Right hindlimb (tissue), 1 donor: ENCODE measurements at regions not wholly inside any gene's neighbourhood (a gene's known extent, or its start where the extent isn't known, plus 50 kb on each side); places are given as distances from the start of the nearest gene placed in this dataset.
"Not testable (repeated sequence)": the region's sequence is repeated elsewhere in the genome, so short reads cannot be mapped to it uniquely, and the experiment has no call there.

Source experiments
- DNase-seq: peaks from one replicate; pipeline ENCODE4 v3.0.0-alpha.2; 2018

GRCh38 chr2:21353879-21354679, 230.3 kb downstream of the TDRD15 start:
- DNase-seq = no peak

GRCh38 chr2:21356086-21356856, 232.5 kb downstream of the TDRD15 start:
- no peak for DNase-seq

DNA sequence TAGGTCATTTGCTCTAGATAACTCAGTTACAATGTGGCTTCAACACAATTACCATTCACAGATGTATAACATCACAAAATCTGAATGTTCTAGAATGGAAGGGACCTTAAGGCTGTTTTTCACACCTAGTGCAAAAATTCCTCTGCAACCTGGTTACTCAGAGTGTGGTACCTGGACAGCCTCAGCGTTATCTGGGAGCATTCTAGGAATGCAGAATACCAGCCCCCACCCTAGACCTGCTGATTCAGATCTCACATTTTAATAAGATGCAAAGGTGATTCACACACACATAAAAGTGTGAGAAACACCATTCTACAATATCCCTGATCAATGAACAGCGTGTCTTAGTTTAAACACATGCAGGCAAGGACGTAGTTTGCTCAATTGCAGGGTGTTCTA, 233.1 kb downstream of the TDRD15 start:
- DNase-seq = no peak

DNA sequence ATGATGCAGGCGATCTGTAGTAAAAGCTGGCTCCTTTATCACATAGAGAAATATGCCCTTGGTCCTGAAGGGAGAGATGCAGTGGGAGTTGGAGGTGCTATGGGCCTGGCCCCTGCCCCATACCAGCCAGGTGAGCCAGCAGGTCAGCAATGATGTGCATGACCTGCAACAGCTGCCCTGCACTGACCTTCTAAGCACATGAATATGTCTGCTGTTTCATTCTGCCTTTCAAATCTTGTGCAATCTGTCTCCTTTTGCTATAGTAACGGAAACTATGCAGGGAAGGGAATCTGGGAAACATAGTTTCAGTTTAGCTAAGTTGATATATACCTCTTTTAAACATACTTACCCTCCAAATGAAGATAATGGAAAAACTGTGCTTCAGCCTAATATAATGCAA, 235.2 kb downstream of the TDRD15 start:
- no peak for DNase-seq

GRCh38 chr2:21361384-21361783, 237.6 kb downstream of the TDRD15 start:
- no peak for DNase-seq

- no peak for DNase-seq
These were observed 238.3 kb downstream of the TDRD15 start for GRCh38 chr2:21361957-21362486.

GRCh38 chr2:21363364-21363763, 239.6 kb downstream of the TDRD15 start:
- no peak for DNase-seq

- DNase-seq = no peak
These were observed 243.7 kb downstream of the TDRD15 start for GRCh38 chr2:21367421-21367820.

DNA sequence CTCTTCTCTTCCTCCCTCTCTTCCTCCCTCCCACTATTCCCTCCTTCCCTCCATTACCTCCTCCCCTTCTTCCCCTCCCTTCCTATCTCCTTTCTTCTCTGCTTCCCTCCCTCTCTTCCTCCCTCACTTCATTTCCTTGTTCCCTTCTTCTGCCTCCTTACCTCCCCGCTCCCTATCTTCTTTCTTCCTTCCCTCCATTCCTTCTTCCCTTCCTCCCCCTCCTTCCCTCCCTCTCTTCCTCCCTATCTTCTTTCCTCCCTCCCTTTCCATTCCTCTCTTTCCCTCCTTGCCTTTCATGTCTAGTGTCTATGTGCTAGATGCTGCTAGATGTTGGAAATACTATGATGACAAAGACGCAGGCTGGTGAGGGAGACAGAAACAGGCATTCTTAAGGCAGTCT, 246.0 kb downstream of the TDRD15 start:
- no peak for DNase-seq

GRCh38 chr2:21371499-21372003, 247.8 kb downstream of the TDRD15 start:
- DNase-seq = no peak

DNA sequence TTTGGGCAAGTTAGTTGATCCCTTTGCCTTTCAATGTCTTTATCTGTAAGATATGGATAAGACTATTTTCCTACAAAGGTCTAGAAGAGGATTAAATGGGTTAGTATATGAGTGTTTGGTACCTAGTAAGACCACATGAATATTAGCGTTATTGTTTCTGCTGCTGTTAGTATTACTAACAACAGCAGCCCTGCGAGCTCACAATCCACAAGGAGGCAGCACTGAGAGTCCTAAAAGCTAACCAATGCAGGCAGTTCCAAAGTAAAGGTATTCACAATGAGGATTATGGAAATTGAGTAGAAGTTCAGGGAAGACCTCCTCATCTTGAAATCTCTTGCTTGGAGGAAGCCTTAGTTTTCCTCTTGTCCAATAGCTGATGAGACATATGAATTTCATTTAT, 248.9 kb downstream of the TDRD15 start:
- DNase-seq = no peak

- DNase-seq = no peak
These were observed 253.1 kb downstream of the TDRD15 start for GRCh38 chr2:21376864-21377263.

GRCh38 chr2:21379140-21379539, 255.4 kb downstream of the TDRD15 start:
- DNase-seq = peak; percentile 30

DNA sequence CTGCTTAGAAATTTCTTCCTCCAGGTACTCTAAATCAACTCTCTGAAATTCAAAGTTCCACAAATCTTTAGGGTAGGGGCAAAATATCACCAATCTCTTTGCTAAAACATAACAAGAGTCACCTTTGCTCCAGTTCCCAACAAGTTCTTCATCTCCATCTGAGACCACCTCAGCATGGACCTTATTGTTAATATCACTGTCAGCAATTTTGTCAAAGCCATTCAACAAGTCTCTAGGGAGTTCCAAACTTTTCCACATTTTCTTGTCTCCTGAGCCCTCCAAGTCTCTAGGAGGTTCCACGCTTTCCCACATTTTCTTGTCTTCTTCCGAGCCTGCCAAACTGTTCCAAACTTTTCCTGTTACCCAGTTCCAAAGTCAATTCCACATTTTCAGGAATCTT, 255.9 kb downstream of the TDRD15 start:
- DNase-seq = not testable (repeated sequence)

DNA sequence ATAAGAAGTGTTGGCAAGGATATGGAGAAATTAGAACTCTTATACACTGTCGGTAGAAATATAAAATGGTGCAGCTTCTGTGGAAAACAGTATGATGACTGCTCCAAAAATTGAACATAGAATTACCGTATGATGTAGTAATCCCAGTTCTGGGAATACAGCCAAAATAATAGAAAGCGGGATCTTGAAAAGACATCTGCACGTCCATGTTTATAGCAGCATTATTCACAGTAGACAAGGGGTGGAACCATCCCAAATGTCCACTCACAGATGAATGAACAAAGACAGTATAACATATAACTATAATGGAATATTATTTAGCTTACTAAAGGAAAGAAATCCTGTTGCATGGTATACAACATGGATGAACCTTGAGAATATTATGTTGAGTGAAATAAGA, 257.7 kb downstream of the TDRD15 start:
- DNase-seq = peak; percentile 51

DNA sequence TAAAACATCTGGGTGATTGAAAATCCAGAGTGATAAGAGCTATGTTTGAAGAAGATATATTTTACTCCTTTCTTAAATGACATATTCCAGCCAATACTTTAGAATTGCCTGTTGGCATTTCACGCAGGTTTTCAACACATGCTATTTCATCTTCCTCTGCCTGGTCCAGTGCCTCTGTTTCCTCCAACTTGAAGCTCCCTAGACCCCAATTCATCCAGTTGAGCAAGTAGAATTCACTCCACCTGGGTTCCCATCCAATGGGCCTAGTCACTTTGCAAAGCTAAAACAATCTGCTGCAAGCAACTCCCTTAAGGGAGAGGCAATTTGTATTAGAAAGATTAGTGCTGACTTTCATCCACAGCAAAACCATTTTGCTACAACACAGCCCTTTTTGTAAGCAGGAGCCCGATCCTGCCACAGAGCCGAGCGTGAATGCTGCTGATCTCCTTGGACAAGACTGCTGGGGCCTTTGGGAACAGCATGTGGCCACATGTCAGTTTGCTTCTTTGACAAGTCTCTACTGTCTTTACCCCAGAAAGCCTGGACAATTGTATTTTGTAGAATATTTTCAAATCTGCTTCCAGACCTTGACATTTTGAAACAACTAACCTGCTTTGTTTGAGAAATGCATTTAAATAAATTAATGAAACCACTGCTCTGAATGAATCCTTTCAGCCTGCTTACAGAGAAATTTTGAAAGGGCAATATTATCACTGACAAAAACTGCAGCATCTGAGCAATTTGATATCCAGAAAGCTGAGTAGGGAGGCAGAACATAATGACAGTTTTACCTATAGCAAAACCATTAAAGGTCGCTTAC, 259.1 kb downstream of the TDRD15 start:
- DNase-seq = peak; percentile 22

GRCh38 chr2:21386666-21387065, 262.9 kb downstream of the TDRD15 start:
- no peak for DNase-seq

DNA sequence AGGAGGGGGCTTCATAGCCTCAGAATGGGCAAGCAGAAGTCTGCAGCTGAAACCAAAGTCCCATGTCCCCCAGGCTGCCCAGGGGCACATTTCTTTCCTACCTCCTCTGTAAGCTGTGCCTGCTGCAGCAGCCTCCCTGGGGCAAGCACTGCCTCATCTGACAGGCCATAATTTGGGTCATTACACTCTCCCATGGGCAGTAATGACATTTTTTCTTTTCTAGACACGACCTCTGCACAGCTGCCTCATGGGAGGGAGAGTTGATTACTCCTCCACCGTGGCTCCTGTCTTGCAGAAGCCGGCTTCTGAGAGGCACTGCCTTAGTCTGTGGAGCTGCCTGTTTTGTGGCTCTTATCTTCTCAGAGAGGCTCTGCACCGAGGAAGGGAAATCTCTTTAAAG, 268.9 kb downstream of the TDRD15 start:
- DNase-seq = no peak

GRCh38 chr2:21393173-21393572, 269.4 kb downstream of the TDRD15 start:
- no peak for DNase-seq

DNA sequence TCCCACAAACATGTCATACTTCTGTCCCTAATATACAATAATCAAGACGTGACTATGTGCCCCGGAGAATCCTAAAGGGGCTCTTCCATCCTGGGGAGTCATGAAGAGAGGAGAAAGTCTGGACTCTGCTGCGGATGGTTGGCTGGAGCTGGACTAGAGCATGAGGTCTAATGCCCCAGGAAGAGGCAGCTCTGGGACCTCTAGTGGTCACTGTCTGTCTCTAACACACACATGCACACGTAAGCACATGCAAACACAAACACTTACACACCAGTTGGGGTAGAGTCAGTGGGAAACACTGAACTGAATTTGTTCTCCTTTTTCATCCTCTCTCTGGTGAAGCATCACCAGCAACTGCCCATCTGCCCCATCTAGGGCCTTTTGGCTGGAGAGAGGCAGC, 271.6 kb downstream of the TDRD15 start:
- DNase-seq = no peak

GRCh38 chr2:21396252-21396651, 272.5 kb downstream of the TDRD15 start:
- no peak for DNase-seq

DNA sequence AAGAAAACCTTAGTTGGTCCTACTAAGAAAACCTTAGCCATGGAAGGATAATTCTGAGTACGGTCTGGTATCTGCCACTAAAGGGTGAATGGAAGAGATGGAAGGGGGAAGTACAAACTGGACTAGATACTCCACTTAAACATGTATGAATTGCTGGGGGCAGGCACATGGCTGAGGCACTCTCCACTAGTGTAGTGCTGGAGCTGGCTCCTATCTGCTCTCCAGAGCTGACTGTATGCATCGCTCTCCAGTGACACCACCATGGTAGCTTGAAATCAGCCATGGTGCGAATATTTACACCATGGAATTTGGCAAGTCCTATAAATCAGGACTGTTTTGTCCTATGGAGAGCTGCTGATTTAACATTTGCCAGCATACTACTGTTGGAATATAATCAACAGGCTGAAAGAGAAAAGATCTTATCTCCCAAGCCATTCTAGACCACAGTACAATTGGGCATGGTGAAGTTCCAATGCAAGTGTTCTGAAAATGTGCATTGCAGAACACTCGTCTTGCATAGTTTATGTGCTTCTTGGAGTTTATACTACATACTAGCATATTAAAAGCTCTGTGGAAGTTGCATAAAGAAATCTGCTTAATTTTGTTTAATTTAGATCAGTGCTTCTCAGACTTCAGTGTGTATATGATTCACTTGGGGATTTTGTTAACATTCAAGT, 277.4 kb downstream of the TDRD15 start:
- DNase-seq = no peak
